Common myeloid progenitor, CD34-positive (primary cell): ENCODE measurements at regions not wholly inside any gene's neighbourhood (a gene's known extent, or its start where the extent isn't known, plus 50 kb on each side); places are given as distances from the start of the nearest gene placed in this dataset.

Source experiments
- CTCF ChIA-PET: fragments of 350-600 bp; sonication (Branson Sonifier 250); formaldehyde crosslinking; loops from one replicate; lab custom pipeline; 2021; ENCODE audit warnings: antibody characterized with exemption; lab: Charles Lee
- POLR2A ChIA-PET: fragments of 350-600 bp; sonication (Branson Sonifier 250); formaldehyde crosslinking; loops from one replicate; lab custom pipeline; 2021; ENCODE audit warnings: antibody characterized with exemption; lab: Charles Lee
- DNase-seq, 3 donors: peaks; one replicate each; pipeline versions ENCODE4 v3.0.0 to v3.0.0-alpha.2; 2013
- H3K27ac ChIP-seq, 2 experiments: 1 replicate in 1 of 2; 2 replicates in 1 of 2; pipeline ENCODE4 v1.7.0; 2013; ENCODE audit warnings: inconsistent platforms in 2 of 2, low read length in 2 of 2, mild to moderate bottlenecking in 2 of 2, low read depth in 1 of 2, moderate library complexity in 1 of 2; ENCODE audit not compliant: severe bottlenecking in 2 of 2, insufficient read depth in 1 of 2, poor library complexity in 1 of 2
- H3K27me3 ChIP-seq, 5 experiments: replicated peaks in 2 of 5; 1 replicate in 3 of 5; 2 replicates in 2 of 5; pipeline versions ENCODE4 v1.6.1 to v1.7.0; 2013; ENCODE audit warnings: low read length in 4 of 5, mild to moderate bottlenecking in 2 of 5, moderate library complexity in 2 of 5, inconsistent platforms in 1 of 5; ENCODE audit not compliant: insufficient read depth in 5 of 5, control insufficient read depth in 4 of 5
- H3K36me3 ChIP-seq, 4 experiments: 1 replicate in 2 of 4; 2 replicates in 2 of 4; pipeline versions ENCODE4 v1.6.1 to v1.7.0; 2013; ENCODE audit warnings: low read length in 3 of 4, control low read depth in 1 of 4, mild to moderate bottlenecking in 1 of 4; ENCODE audit not compliant: control insufficient read depth in 4 of 4, insufficient read depth in 4 of 4
- H3K4me1 ChIP-seq, 4 experiments: 1 replicate in 3 of 4; 2 replicates in 1 of 4; pipeline versions ENCODE4 v1.6.1 to v1.7.1; 2013; ENCODE audit warnings: low read length in 3 of 4, mild to moderate bottlenecking in 3 of 4, control low read depth in 1 of 4, inconsistent platforms in 1 of 4, moderate library complexity in 1 of 4; ENCODE audit not compliant: control insufficient read depth in 4 of 4, insufficient read depth in 4 of 4; ENCODE audit errors: control extremely low read depth in 1 of 4
- H3K4me3 ChIP-seq, 7 experiments: 1 replicate in 4 of 7; 2 replicates in 3 of 7; pipeline versions ENCODE4 v1.5.1 to v1.7.0; 2013; ENCODE audit warnings: mild to moderate bottlenecking in 7 of 7, low read length in 6 of 7, moderate library complexity in 6 of 7, inconsistent platforms in 2 of 7, low read depth in 2 of 7, control low read depth in 1 of 7; ENCODE audit not compliant: insufficient read depth in 4 of 7, control insufficient read depth in 1 of 7; ENCODE audit errors: extremely low read depth in 1 of 7
- H3K9me3 ChIP-seq, 5 experiments: 1 replicate in 4 of 5; 2 replicates in 1 of 5; pipeline versions ENCODE4 v1.6.1 to v1.7.1; 2013; ENCODE audit warnings: low read length in 4 of 5, mild to moderate bottlenecking in 2 of 5, inconsistent platforms in 1 of 5, low read depth in 1 of 5, moderate library complexity in 1 of 5; ENCODE audit not compliant: control insufficient read depth in 4 of 5, insufficient read depth in 2 of 5; ENCODE audit errors: control extremely low read depth in 1 of 5
- WGBS: methylation state at CpG from one replicate; pipeline ENCODE4 v1.1.5; 2013; ENCODE audit not compliant: insufficient coverage; 5-methylcytosine and 5-hydroxymethylcytosine counted together

DNA sequence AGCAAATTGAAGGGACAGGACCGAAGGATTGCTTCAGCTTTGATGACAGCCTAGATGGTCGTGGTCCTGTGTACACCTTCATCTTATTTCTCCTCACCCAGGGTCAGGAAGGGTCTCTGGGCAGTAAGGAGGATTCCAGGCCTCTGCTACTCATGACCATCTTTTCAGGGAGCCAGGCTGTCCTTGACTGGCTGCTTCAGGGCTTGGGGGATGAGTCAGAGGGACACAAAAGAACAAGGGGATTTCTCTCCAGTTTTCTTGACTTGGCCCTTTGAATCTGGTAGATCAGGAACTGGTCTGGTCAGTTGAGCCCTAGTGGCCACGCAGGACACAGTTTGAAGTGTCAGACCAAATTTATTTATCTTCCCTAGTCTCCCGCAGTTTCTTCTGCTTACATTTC, 402.1 kb upstream of the CHD6 start:
- Histone ChIP-seq H3K27ac (no peak overlapping the region), H3K4me3 (no peak overlapping the region), H3K4me1 (no peaks in the 10 kb centered on the region), H3K9me3 (no peaks in the 10 kb centered on the region), H3K27me3 (no peaks in the 10 kb centered on the region), H3K36me3 (no peaks in the 10 kb centered on the region)
- ChIA-PET CTCF (no interaction called here), POLR2A (no interaction called here)
- DNase-seq = no peak
- WGBS = 62% methylated on average over 4 of the region's 4 CpGs

DNA sequence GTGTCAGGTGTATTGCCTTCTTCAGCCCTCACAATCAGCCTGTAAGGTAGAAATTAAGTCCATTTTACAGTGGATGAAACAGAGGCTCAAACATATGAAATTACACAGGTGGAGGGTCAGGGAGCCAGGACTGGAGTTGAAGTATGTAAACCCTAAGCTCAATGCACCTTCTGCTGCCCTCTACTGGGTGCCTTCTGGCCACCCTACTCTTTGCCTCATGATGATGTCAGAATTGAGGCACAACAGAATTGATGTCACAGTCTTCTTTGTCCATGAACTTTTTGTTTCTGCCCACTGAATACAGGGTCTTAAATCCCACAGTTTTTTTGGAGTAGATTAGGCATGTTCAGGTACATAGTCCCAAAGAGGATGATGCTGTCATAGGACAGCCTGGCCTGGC, 400.8 kb upstream of the CHD6 start:
- Histone ChIP-seq H3K27ac (no peak overlapping the region), H3K9me3 (no peaks in the 10 kb centered on the region), H3K36me3 (no peaks in the 10 kb centered on the region), H3K4me3 (no peak overlapping the region), H3K27me3 (no peaks in the 10 kb centered on the region), H3K4me1 (no peaks in the 10 kb centered on the region)
- ChIA-PET CTCF (interaction anchor here (1.0 kb wide), 1 partner anchor 545 kb away, joined by 3 read pairs; no protein-coding TSS in a partner anchor), POLR2A (interaction anchor here (0.7 kb wide), 1 partner anchor 26 kb away, joined by 3 read pairs; no protein-coding TSS in a partner anchor)
- DNase-seq = no peak

DNA sequence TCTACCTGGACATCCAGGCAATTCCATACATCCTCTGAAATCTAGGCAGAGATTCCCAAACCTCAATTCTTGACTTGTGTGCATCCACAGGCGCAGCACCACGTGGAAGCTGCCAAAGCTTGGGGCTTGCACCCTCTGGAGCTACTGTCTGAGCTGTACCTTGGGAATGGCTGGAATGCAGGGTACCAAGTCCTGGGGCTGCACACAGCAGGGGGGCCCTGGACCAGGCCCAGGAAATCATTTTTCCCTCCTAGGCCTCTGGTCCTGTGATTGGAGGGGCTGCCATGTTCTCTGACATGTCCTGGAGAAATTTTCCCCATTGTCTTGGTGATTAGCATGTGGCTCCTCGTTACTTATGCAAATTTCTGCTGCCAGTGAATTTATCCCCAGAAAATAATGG, 391.9 kb upstream of the CHD6 start:
- H3K4me3 ChIP-seq = no peak overlapping the region
- ChIA-PET POLR2A (no interaction called here), CTCF (no interaction called here)
- 57% methylated on average over 1 of the region's 3 CpGs for WGBS
- DNase-seq = no peak
- no peaks in the 10 kb centered on the region for H3K36me3 ChIP-seq
- H3K27ac ChIP-seq = no peak overlapping the region
- no peaks in the 10 kb centered on the region for H3K27me3 ChIP-seq
- H3K9me3 ChIP-seq = peaks cover 0 to 6% (median 2%) of the 10 kb centered on the region in 5 experiments
- no peaks in the 10 kb centered on the region for H3K4me1 ChIP-seq

DNA sequence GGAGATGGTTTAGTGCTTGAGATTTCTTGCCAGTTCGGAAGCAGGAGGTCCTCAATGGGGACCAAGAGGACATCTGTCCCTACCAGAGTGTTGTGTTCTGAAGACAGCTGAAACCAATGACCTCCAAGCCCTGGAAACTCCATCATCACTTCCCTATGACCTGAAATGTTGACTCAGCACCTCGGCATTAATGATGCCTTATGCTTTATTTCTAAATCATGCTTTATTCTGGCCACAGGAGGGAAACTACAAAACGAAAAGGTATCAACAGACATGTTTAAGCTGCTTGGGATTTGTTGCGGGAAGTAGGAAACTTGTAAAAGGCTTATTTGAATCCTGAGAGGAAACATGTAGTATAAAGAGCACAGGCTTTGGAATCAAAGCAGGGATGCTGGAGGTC, 389.1 kb upstream of the CHD6 start:
- Histone ChIP-seq H3K36me3 (no peaks in the 10 kb centered on the region), H3K4me1 (no peaks in the 10 kb centered on the region), H3K27me3 (no peaks in the 10 kb centered on the region), H3K9me3 (peaks cover 0 to 6% (median 2%) of the 10 kb centered on the region in 5 experiments), H3K4me3 (no peak overlapping the region), H3K27ac (no peak overlapping the region)
- no peak for DNase-seq
- ChIA-PET POLR2A (no interaction called here), CTCF (no interaction called here)
- 93% methylated on average over 3 of the region's 4 CpGs for WGBS

DNA sequence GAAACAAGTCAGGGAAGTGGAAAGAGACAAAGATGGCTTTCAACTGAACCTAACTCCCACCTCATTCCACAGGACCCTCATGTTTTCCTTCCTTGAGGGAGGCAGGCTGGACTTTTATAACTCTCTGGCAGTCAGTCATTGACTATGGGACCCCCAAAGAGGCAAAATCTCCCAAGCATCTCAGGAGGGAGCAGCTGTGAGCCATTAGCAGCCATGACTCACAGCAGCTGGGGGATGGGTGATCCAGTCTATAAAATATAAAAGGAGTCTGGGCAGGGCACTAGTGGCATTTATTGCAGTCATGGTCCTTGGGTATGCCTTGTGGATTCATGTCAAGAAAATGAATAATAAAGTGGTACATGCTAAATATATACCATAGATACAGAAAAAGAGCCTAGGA, 387.0 kb upstream of the CHD6 start:
- ChIA-PET CTCF (no interaction called here), POLR2A (no interaction called here)
- H3K27ac ChIP-seq = no peak overlapping the region
- H3K4me3 ChIP-seq = no peak overlapping the region
- no peak for DNase-seq
- no peaks in the 10 kb centered on the region for H3K4me1 ChIP-seq
- no peaks in the 10 kb centered on the region for H3K27me3 ChIP-seq
- H3K9me3 ChIP-seq = peaks cover 0 to 6% (median 2%) of the 10 kb centered on the region in 5 experiments
- no peaks in the 10 kb centered on the region for H3K36me3 ChIP-seq

DNA sequence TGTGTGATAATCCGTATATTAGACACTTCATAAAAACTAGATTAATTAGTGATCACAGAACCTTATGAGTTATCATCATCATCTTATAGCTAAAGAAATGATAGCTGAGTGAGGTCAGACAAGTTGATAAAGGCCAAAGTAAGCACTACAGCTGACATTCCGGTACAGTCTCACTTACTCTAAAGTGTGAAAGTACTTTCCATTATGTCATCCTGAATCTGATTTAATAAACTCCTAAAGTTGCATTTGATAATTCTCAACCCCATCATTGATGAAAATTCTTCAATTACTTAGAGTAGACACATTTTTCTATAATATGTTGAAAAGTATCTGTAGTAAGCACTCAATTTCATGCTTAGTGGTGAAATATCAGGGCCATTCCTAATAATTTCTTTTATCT, 385.2 kb upstream of the CHD6 start:
- no peaks in the 10 kb centered on the region for H3K36me3 ChIP-seq
- no peak overlapping the region for H3K27ac ChIP-seq
- no peaks in the 10 kb centered on the region for H3K4me1 ChIP-seq
- DNase-seq = no peak
- CTCF ChIA-PET = no interaction called here
- no peak overlapping the region for H3K4me3 ChIP-seq
- POLR2A ChIA-PET = no interaction called here
- no CpG with 5 or more reads among the region's 2 CpGs for WGBS
- peaks cover 0 to 8% (median 2%) of the 10 kb centered on the region in 5 experiments for H3K9me3 ChIP-seq
- H3K27me3 ChIP-seq = no peaks in the 10 kb centered on the region

DNA sequence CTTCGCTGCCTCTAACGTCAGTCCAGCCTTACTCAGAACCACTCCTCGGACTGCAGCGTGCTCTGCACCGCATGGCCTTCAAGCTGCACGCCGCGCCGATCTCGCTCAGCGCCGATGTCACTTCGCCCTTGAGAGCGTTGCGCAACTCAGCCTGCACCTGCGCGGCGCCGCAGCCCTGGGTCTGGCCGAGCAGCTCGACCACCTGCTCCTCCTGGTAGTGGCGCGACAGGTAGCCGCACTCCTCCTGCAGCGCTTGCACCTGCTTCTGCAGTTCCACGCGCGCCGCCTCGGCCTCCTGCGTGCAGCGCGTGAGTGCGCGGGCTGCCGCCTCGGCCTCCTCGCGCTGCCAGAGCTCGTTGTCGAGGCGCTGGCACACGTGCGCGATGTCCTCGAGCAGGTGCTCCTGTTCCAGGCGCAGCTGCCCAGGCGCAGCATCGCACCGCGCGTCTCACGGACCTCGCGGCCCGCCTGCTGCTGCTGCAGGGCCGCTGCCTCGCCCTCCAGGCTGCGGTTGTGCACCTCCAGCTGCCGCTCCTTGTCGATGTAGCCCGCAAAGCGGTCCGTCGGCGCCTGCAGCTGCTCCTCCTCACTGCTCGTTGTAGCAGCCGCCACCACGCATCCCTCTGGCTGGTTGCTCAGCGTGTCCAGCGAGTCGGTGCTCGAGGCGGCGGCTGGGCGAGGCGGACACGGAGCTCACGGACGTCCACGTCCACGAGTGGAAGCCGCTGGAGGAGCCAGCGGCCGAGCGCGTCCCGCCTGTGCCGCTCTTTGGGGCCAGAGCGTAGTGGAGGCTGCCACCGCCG, 380.6 kb upstream of the CHD6 start:
- WGBS = 92% methylated on average over 92 of the region's 92 CpGs
- ChIA-PET CTCF (no interaction called here), POLR2A (no interaction called here)
- H3K27me3 ChIP-seq = no peaks in the 10 kb centered on the region
- H3K27ac ChIP-seq = no peak overlapping the region
- no peak for DNase-seq
- no peak overlapping the region for H3K4me3 ChIP-seq
- H3K36me3 ChIP-seq = no peaks in the 10 kb centered on the region
- H3K9me3 ChIP-seq = peaks cover 0 to 9% (median 3%) of the 10 kb centered on the region in 5 experiments
- no peaks in the 10 kb centered on the region for H3K4me1 ChIP-seq
